ENCODE measurements at regions not wholly inside any gene's neighbourhood (a gene's known extent, or its start where the extent isn't known, plus 50 kb on each side); places are given as distances from the start of the nearest gene placed in this dataset.

- no peaks in the 10 kb centered on the region for H3K27me3 ChIP-seq (ENCODE audit: insufficient read depth, low read depth, severe bottlenecking)
- no peak for DNase-seq
- TF ChIP-seq CTCF (IDR thresholded peaks at IDR 0.05; ENCODE audit: low read depth, low read length), result no peak
Measured at GRCh38 chr1:222894331-222894730, 79.5 kb downstream of the DISP1 start.

GRCh38 chr1:222896630-222897526 lies 82.0 kb downstream of the DISP1 start:
- Histone ChIP-seq H3K9me3 (ENCODE audit: severe bottlenecking) (no peaks in the 10 kb centered on the region), H3K4me3 (ENCODE audit: low read depth, low read length) (no peak overlapping the region), H3K36me3 (no peaks in the 10 kb centered on the region), H3K27me3 (ENCODE audit: insufficient read depth, low read depth, severe bottlenecking) (no peaks in the 10 kb centered on the region), H3K27ac (no peak overlapping the region)
- no peak for DNase-seq
- TF ChIP-seq CTCF (IDR thresholded peaks at IDR 0.05; ENCODE audit: low read depth, low read length), result no peak

More at GRCh38 chr1:222894331-222894730, 79.5 kb downstream of the DISP1 start:
- Histone ChIP-seq H3K36me3 (no peaks in the 10 kb centered on the region), H3K27ac (no peak overlapping the region), H3K9me3 (ENCODE audit: severe bottlenecking) (no peaks in the 10 kb centered on the region), H3K4me3 (ENCODE audit: low read depth, low read length) (no peak overlapping the region)

- Histone ChIP-seq H3K27ac (no peak overlapping the region), H3K27me3 (ENCODE audit: insufficient read depth, low read depth, severe bottlenecking) (no peaks in the 10 kb centered on the region), H3K36me3 (no peaks in the 10 kb centered on the region), H3K9me3 (ENCODE audit: severe bottlenecking) (no peaks in the 10 kb centered on the region), H3K4me3 (ENCODE audit: low read depth, low read length) (no peak overlapping the region)
- DNase-seq, result no peak
- TF ChIP-seq CTCF (IDR thresholded peaks at IDR 0.05; ENCODE audit: low read depth, low read length), result no peak
Measured at GRCh38 chr1:222897527-222898190, 82.8 kb downstream of the DISP1 start.

GRCh38 chr1:222898191-222898527 lies 83.3 kb downstream of the DISP1 start:
- TF ChIP-seq CTCF (IDR thresholded peaks at IDR 0.05; ENCODE audit: low read depth, low read length), result no peak
- no peak overlapping the region for H3K27ac ChIP-seq
- no peak for DNase-seq
- no peaks in the 10 kb centered on the region for H3K9me3 ChIP-seq (ENCODE audit: severe bottlenecking)
- no peaks in the 10 kb centered on the region for H3K27me3 ChIP-seq (ENCODE audit: insufficient read depth, low read depth, severe bottlenecking)
- H3K4me3 ChIP-seq (ENCODE audit: low read depth, low read length), result no peak overlapping the region
- no peaks in the 10 kb centered on the region for H3K36me3 ChIP-seq

- H3K27ac ChIP-seq, result no peak overlapping the region
- no peak for TF ChIP-seq CTCF (IDR thresholded peaks at IDR 0.05; ENCODE audit: low read depth, low read length)
- H3K36me3 ChIP-seq, result no peaks in the 10 kb centered on the region
- H3K27me3 ChIP-seq (ENCODE audit: insufficient read depth, low read depth, severe bottlenecking), result no peaks in the 10 kb centered on the region
- DNase-seq, result no peak
- no peak overlapping the region for H3K4me3 ChIP-seq (ENCODE audit: low read depth, low read length)
- no peaks in the 10 kb centered on the region for H3K9me3 ChIP-seq (ENCODE audit: severe bottlenecking)
Measured at GRCh38 chr1:222899471-222899870, 84.6 kb downstream of the DISP1 start.

Measured in WERI-Rb-1 (cell line).